ENCODE measurements at regions not wholly inside any gene's neighbourhood (a gene's known extent, or its start where the extent isn't known, plus 50 kb on each side); places are given as distances from the start of the nearest gene placed in this dataset.
"Not testable (repeated sequence)": the region's sequence is repeated elsewhere in the genome, so short reads cannot be mapped to it uniquely, and the experiment has no call there.

GRCh38 chr11:92168936-92169335 lies 55.7 kb upstream of the FAT3 start:
- DNase-seq (ENCODE audit: low read depth in 4 of 4, low spot score in 3 of 4) = no peak

DNA sequence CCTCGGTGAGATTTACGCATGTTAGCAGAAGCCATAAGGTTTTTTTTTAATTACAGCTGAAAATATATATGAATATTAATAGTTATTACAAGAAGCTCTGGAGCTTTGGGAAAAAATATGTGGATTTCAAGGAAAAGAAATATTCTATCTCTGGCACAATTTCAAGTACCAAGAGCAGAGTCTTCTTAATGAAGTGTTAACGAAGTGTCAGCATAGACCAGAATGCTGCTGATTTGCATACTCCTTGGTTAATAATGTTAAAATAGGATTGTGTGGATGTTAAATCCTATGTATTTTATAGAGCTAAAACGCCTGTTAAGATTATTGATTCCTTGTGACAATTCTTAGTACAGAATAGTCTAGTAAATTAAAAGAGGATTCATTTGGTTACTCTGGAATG lies 57.0 kb upstream of the FAT3 start:
- DNase-seq (ENCODE audit: low read depth in 4 of 4, low spot score in 3 of 4) = no peak

DNA sequence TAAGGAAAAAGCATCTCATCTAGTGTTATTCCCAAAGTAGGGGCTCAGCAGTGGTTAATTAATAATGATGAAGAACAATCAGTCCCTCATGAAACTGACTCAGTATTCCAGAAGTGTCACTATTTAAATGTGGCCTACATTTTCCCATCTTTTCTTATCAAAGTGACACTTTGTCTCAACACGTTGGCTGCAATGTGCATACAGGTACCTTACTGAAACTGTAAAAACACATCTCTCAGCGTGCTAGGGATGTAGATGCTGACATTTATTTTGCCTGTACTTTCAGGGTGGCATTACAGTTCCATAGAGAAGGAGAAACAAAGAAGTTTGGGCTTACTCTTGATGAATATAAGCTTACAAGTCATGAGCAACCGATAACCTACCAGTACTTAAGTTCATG lies 58.3 kb upstream of the FAT3 start:
- no peak for DNase-seq (ENCODE audit: low read depth in 4 of 4, low spot score in 3 of 4)

GRCh38 chr11:92163879-92164278 lies 60.7 kb upstream of the FAT3 start:
- DNase-seq (ENCODE audit: low read depth in 4 of 4, low spot score in 3 of 4) = no peak

GRCh38 chr11:92162776-92163175 lies 61.8 kb upstream of the FAT3 start:
- no peak for DNase-seq (ENCODE audit: low read depth in 4 of 4, low spot score in 3 of 4)

GRCh38 chr11:92159931-92160330 lies 64.7 kb upstream of the FAT3 start:
- no peak for DNase-seq (ENCODE audit: low read depth in 4 of 4, low spot score in 3 of 4)

DNA sequence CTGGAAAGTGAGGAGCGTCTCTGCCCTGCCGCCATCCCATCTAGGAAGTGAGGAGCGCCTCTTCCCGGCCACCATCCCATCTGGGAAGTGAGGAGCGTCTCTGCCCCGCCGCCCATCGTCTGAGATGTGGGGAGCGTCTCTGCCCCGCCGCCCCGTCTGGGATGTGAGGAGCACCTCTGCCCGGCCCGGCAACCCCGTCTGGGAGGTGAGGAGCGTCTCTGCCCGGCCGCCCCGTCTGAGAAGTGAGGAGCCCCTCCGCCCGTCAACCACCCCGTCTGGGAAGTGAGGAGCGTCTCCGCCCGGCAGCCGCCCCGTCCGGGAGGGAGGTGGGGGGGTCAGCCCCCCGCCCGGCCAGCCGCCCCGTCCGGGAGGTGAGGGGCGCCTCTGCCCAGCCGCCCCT lies 67.2 kb upstream of the FAT3 start:
- DNase-seq (ENCODE audit: low read depth in 4 of 4, low spot score in 3 of 4) = not testable (repeated sequence)

GRCh38 chr11:92154611-92155010 lies 70.0 kb upstream of the FAT3 start:
- no peak for DNase-seq (ENCODE audit: low read depth in 4 of 4, low spot score in 3 of 4)

- DNase-seq (ENCODE audit: low read depth in 4 of 4, low spot score in 3 of 4) = no peak
Observed at GRCh38 chr11:92154110-92154509, 70.5 kb upstream of the FAT3 start.

- no peak for DNase-seq (ENCODE audit: low read depth in 4 of 4, low spot score in 3 of 4)
Observed at GRCh38 chr11:92153542-92153941, 71.1 kb upstream of the FAT3 start.

- no peak for DNase-seq (ENCODE audit: low read depth in 4 of 4, low spot score in 3 of 4)
Observed at GRCh38 chr11:92152245-92152644, 72.4 kb upstream of the FAT3 start.

DNA sequence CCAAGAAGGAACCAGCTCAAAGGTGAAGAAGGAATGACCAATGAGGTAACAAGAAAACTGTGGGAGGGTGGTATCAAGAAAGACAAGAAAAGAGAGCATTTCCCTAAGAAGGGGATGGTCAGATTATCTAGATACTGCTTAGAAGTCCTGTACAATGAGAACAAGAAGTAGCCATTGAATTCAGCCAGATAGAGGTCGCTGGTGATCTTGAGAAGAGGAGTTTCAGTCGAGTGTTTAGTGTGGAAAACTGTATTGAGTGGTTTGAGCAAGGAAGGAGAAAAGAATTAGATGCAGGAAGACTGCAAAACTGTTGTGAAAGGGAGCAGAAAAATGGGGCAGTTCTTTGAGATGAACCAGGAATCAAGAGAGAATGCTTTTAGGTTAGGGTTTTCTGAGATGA lies 74.6 kb upstream of the FAT3 start:
- DNase-seq (ENCODE audit: low read depth in 4 of 4, low spot score in 3 of 4) = no peak

DNA sequence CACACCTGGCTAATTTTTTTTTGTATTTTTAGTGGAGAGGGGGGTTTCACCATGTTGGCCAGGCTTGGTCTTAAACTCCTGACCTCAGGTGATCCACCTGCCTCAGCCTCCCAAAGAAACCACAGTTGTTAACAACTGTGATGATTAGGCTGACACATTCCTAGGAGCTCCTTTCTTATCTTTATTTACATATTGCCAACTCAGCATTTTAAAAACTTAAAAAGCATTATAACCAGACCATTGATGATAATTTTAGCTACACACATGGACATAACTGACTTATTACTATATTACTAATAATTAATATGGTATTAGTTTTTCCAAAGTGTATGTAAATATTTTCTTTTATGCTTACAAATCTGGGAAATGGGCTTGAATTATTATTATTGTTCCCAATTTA lies 82.9 kb upstream of the FAT3 start:
- no peak for DNase-seq (ENCODE audit: low read depth in 4 of 4, low spot score in 3 of 4)

- DNase-seq (ENCODE audit: low read depth in 4 of 4, low spot score in 3 of 4) = no peak
Observed at GRCh38 chr11:92141159-92141558, 83.5 kb upstream of the FAT3 start.

- no peak for DNase-seq (ENCODE audit: low read depth in 4 of 4, low spot score in 3 of 4)
Observed at GRCh38 chr11:92140021-92140420, 84.6 kb upstream of the FAT3 start.

- DNase-seq (ENCODE audit: low read depth in 4 of 4, low spot score in 3 of 4) = no peak
Observed at GRCh38 chr11:92138296-92138695, 86.3 kb upstream of the FAT3 start.

DNA sequence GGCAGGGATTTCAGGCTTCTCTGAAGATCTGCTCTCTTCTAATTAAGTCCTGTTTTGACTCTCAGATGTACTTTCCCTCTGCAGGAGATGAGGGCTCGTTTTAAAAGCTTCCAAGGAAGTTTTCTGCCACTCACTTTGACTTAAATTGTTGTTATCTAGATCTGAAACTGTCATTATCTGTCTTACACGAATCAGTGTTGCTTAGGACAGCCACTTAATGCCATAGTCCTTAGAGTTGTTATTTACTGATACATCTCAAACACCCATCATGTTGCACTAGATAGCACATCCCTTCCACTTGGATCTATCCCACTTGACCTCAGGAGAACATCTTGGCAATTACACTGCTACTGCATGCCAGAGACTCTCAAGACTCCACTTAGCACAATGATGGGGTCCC lies 86.9 kb upstream of the FAT3 start:
- no peak for DNase-seq (ENCODE audit: low read depth in 4 of 4, low spot score in 3 of 4)

DNA sequence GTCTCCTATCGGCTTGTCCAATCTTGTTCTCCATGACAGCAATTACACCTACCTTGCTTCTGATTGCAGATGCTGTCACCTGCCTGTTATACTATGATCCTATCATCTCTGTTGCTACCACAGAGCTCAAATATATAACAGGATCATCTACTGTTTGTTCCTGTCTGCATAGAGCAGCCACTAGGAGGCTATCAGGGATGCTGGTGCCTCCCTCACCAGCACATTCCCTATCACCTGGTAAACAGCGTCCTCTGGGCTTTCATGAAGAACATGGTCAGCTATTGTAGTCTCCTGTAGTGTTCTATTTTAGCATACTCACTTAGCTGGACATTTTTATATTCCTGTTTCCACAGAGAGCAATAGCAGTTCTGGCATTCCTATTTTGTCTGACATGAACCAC lies 87.8 kb upstream of the FAT3 start:
- no peak for DNase-seq (ENCODE audit: low read depth in 4 of 4, low spot score in 3 of 4)

DNA sequence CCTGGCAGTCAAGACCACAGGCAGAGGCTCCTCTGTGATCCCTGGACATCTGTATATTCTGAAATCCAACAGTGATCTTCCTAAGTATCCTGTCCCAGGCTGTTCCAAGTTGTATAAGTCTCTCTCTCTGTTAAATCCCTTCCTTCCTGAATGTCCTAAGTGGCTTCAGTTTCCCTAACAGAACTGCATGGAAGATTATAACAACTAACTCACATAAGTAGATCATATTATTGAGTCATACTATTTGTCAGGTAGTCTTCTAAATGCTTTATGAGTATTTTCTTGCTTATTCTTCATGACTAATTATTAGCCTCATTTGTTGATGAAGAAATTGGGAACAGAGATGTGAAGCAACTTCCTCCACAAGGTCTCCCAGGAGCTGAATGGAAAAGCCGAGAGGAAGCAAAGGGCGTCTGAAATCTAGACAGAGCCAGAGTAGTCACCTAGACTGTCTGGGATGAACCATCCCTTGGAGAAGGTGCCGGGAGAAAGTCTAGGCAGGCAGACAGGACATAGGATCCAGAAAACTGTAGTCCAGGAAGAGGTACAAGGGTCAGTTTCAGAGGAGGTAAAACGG lies 93.2 kb upstream of the FAT3 start:
- DNase-seq (ENCODE audit: low read depth in 4 of 4, low spot score in 3 of 4) = no peak

DNA sequence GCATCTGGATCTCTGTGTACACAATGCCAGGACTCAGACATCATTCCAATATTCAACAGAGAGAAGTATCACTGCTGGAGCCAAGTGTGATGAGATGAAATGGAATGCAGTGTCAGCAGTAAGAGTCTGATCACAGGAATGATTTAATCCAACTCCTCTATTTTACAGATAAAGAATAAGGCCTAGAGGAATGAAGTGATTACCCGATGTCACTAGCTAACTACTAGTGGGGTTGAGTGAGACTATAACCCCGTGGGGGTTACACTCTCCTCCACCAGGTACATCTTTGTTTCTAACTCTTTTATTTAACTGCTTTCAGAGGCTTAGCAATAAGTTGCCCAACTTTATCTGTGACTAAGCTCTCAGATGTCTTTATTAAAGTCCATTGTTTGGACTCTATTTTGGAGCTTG lies 94.2 kb upstream of the FAT3 start:
- no peak for DNase-seq (ENCODE audit: low read depth in 4 of 4, low spot score in 3 of 4)

DNA sequence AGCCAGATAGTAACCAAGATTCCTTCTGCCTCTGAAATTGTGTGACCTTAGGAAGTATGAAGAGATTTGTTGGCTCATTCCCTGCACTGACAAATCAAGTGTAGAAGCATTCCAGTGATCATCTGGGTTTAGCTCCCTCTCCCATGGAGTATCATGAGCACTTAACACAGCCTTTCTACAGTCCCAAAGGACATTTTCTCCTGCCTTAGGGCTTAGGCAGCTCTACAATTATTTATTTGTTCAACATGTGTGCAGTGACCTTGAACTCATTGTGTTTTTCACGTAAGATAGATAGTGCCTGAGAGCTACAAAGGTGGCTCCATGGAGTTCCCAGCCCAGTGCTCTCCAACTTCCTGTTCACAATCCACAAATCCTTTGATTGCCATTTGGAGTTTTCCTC lies 94.8 kb upstream of the FAT3 start:
- no peak for DNase-seq (ENCODE audit: low read depth in 4 of 4, low spot score in 3 of 4)

GRCh38 chr11:92128026-92128425 lies 96.6 kb upstream of the FAT3 start:
- DNase-seq (ENCODE audit: low read depth in 4 of 4, low spot score in 3 of 4) = no peak

- no peak for DNase-seq (ENCODE audit: low read depth in 4 of 4, low spot score in 3 of 4)
Observed at GRCh38 chr11:92125321-92125720, 99.3 kb upstream of the FAT3 start.
